Adrenal gland (tissue), 5 donors: ENCODE measurements at regions not wholly inside any gene's neighbourhood (a gene's known extent, or its start where the extent isn't known, plus 50 kb on each side); places are given as distances from the start of the nearest gene placed in this dataset.

ENCODE experiments used
- CTCF ChIP-seq, 6 experiments: fragments of 450-650 bp in 4 of 6; fragments of 200-600 bp in 2 of 6; sonication (generic) in 1 of 6; IDR thresholded peaks; 1 replicate in 5 of 6; 2 replicates in 1 of 6; pipeline versions ENCODE4 v1.5.1 to v1.8.0; 2016 to 2021; ENCODE audit warnings: antibody characterized with exemption in 6 of 6, mild to moderate bottlenecking in 2 of 6, moderate library complexity in 1 of 6
- POLR2A ChIP-seq, 2 donors: fragments of 450-650 bp; IDR thresholded peaks; one replicate each; pipeline ENCODE4 v1.6.1; 2017; ENCODE audit warnings: antibody characterized with exemption in 2 of 2, mild to moderate bottlenecking in 2 of 2, moderate library complexity in 1 of 2
- donor health status: DM: no; HTN: no; CAD: no.

- TF ChIP-seq CTCF (IDR thresholded peaks at IDR 0.05) (no peak), POLR2A (IDR thresholded peaks at IDR 0.05) (no peak)
Observed at GRCh38 chr3:167876620-167877281, 141.2 kb downstream of the SERPINI1 start.
